ENCODE measurements at regions not wholly inside any gene's neighbourhood (a gene's known extent, or its start where the extent isn't known, plus 50 kb on each side); places are given as distances from the start of the nearest gene placed in this dataset.

DNA sequence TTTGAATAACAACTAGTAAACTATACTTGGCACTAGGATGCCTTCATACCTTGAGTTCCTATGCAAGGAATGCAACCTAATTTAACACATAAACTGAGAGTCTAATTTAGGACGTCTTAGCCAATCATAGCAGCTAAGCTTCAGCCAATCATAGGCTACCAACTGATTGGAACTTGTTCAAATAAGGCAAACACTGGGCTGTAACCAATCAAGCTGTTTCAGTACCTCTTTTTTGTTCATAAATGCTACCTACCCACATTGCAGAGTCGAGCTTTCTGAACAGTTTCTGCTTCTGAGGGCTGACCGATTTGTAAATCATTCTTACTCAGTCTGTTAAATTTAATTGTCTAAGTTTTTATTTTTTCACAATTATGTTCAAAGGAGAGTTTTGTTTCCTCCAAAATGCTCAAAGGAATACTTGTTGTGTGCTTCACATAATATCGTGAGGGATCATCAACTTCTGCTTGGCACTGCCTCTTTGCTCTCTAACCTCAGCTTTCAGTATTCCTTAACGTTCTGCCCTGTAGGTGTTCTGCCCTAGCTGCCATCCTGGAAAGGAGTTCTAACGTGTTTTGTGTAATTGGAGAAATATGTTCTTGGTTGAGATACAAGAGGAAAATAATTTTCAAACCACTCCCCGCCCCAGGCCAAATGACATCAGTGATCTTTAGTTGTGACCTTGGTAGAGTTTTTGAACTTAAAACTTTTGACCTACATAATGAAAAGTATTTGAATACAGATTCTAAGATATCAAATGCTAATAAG is 380.4 kb upstream of the MIS18BP1 start:
- Histone ChIP-seq H3K4me1 (no peaks in the 10 kb centered on the region), H3K27me3 (replicated peaks; ENCODE audit: control insufficient read depth, insufficient read depth, low read length) (no peaks in the 10 kb centered on the region), H3K36me3 (ENCODE audit: control insufficient read depth, insufficient read depth, low read length) (no peaks in the 10 kb centered on the region), H3K4me3 (ENCODE audit: low read depth, low read length) (no peak overlapping the region), H3K9me3 (peaks cover 4% of the 10 kb centered on the region; the same call in 1 of the 2 replicates)
- peaks cover 3% of the 10 kb centered on the region for H3K9me3 Mint-ChIP-seq (ENCODE audit: unreplicated experiment)
- BruUV-seq (replicated peaks) = no TSS peak
- TF ChIP-seq, protein P1, sequence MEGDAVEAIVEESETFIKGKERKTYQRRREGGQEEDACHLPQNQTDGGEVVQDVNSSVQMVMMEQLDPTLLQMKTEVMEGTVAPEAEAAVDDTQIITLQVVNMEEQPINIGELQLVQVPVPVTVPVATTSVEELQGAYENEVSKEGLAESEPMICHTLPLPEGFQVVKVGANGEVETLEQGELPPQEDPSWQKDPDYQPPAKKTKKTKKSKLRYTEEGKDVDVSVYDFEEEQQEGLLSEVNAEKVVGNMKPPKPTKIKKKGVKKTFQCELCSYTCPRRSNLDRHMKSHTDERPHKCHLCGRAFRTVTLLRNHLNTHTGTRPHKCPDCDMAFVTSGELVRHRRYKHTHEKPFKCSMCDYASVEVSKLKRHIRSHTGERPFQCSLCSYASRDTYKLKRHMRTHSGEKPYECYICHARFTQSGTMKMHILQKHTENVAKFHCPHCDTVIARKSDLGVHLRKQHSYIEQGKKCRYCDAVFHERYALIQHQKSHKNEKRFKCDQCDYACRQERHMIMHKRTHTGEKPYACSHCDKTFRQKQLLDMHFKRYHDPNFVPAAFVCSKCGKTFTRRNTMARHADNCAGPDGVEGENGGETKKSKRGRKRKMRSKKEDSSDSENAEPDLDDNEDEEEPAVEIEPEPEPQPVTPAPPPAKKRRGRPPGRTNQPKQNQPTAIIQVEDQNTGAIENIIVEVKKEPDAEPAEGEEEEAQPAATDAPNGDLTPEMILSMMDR (IDR thresholded peaks at IDR 0.05; ENCODE audit: insufficient read depth in 1 of 2, low read depth in 1 of 2, low read length in 1 of 2, severe bottlenecking in 1 of 2, unreplicated experiment in 1 of 2) = no peak
- H3K4me3 Mint-ChIP-seq (ENCODE audit: unreplicated experiment) = no peak overlapping the region
- intact Hi-C loops (cut with micrococcal nuclease; ENCODE audit: unreplicated experiment) = no loop called here
- no peak overlapping the region for H3K27ac Mint-ChIP-seq (ENCODE audit: unreplicated experiment)
- CTCF ChIA-PET = no interaction called here
- H3K4me1 Mint-ChIP-seq (ENCODE audit: low read depth, unreplicated experiment) = no peaks in the 10 kb centered on the region
- no peaks in the 10 kb centered on the region for H3K36me3 Mint-ChIP-seq (ENCODE audit: insufficient read depth, unreplicated experiment)
- POLR2A ChIA-PET = no interaction called here
- H3K27me3 Mint-ChIP-seq (ENCODE audit: insufficient read depth, unreplicated experiment) = no peaks in the 10 kb centered on the region
- DNase-seq = no peak

DNA sequence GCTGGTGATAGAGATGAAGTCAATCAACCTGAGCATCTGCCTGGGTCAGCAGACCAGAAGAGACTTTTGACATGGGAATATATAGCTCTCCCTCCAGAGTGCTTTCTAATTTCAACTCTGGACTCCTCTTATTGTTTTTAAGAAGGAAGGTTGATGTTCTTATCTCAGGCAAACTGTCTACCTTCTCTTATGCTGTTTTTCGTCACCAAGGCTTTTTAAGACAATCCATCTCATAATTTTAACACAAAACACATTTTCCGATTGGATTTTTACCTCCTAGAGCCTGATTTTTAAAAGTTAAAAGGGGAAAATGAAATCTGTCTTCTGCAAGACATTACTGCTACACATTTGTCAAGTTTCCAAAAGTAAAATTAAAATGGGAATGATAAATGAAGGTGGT is 368.7 kb upstream of the MIS18BP1 start:
- H3K9me3 ChIP-seq = no peaks in the 10 kb centered on the region
- ChIA-PET CTCF (no interaction called here), POLR2A (no interaction called here)
- no peak for DNase-seq
- TF ChIP-seq, protein P1 (IDR thresholded peaks at IDR 0.05; ENCODE audit: insufficient read depth in 1 of 2, low read depth in 1 of 2, low read length in 1 of 2, severe bottlenecking in 1 of 2, unreplicated experiment in 1 of 2) = no peak
- no peaks in the 10 kb centered on the region for H3K27me3 ChIP-seq (replicated peaks; ENCODE audit: control insufficient read depth, insufficient read depth, low read length)
- Mint-ChIP-seq H3K9me3 (ENCODE audit: unreplicated experiment) (no peaks in the 10 kb centered on the region), H3K36me3 (ENCODE audit: insufficient read depth, unreplicated experiment) (no peaks in the 10 kb centered on the region), H3K4me1 (ENCODE audit: low read depth, unreplicated experiment) (no peaks in the 10 kb centered on the region), H3K27ac (ENCODE audit: unreplicated experiment) (no peak overlapping the region), H3K4me3 (ENCODE audit: unreplicated experiment) (no peak overlapping the region), H3K27me3 (ENCODE audit: insufficient read depth, unreplicated experiment) (peaks cover 7% of the 10 kb centered on the region)
- no peak overlapping the region for H3K4me3 ChIP-seq (ENCODE audit: low read depth, low read length)
- no peaks in the 10 kb centered on the region for H3K4me1 ChIP-seq
- no TSS peak for BruUV-seq (replicated peaks)
- no peaks in the 10 kb centered on the region for H3K36me3 ChIP-seq (ENCODE audit: control insufficient read depth, insufficient read depth, low read length)
- intact Hi-C loops (cut with micrococcal nuclease; ENCODE audit: unreplicated experiment) = no loop called here

GRCh38 chr14:45619831-45620230 is 366.8 kb upstream of the MIS18BP1 start:
- no TSS peak for BruUV-seq (replicated peaks)

More at GRCh38 chr14:45619831-45620230, 366.8 kb upstream of the MIS18BP1 start:
- DNase-seq = no peak
- ChIA-PET POLR2A (no interaction called here), CTCF (no interaction called here)
- no peaks in the 10 kb centered on the region for H3K9me3 Mint-ChIP-seq (ENCODE audit: unreplicated experiment)
- peaks cover 7% of the 10 kb centered on the region for H3K27me3 Mint-ChIP-seq (ENCODE audit: insufficient read depth, unreplicated experiment)
- H3K36me3 Mint-ChIP-seq (ENCODE audit: insufficient read depth, unreplicated experiment) = no peaks in the 10 kb centered on the region
- H3K27ac Mint-ChIP-seq (ENCODE audit: unreplicated experiment) = no peak overlapping the region
- no peaks in the 10 kb centered on the region for H3K36me3 ChIP-seq (ENCODE audit: control insufficient read depth, insufficient read depth, low read length)
- no peaks in the 10 kb centered on the region for H3K27me3 ChIP-seq (replicated peaks; ENCODE audit: control insufficient read depth, insufficient read depth, low read length)
- H3K4me3 ChIP-seq (ENCODE audit: low read depth, low read length) = no peak overlapping the region
- H3K4me3 Mint-ChIP-seq (ENCODE audit: unreplicated experiment) = no peak overlapping the region
- intact Hi-C loops (cut with micrococcal nuclease; ENCODE audit: unreplicated experiment) = no loop called here
- no peaks in the 10 kb centered on the region for H3K4me1 ChIP-seq
- H3K4me1 Mint-ChIP-seq (ENCODE audit: low read depth, unreplicated experiment) = no peaks in the 10 kb centered on the region
- no peaks in the 10 kb centered on the region for H3K9me3 ChIP-seq
- TF ChIP-seq, protein P1 (IDR thresholded peaks at IDR 0.05; ENCODE audit: insufficient read depth in 1 of 2, low read depth in 1 of 2, low read length in 1 of 2, severe bottlenecking in 1 of 2, unreplicated experiment in 1 of 2) = no peak
